ENCODE measurements at regions not wholly inside any gene's neighbourhood (a gene's known extent, or its start where the extent isn't known, plus 50 kb on each side); places are given as distances from the start of the nearest gene placed in this dataset.

- peaks cover 23% of the 10 kb centered on the region for H3K4me1 ChIP-seq (ENCODE audit: control insufficient read depth, insufficient read depth, low read length)
- no peaks in the 10 kb centered on the region for H3K36me3 ChIP-seq (ENCODE audit: control insufficient read depth, insufficient read depth, low read length)
- DNase-seq (ENCODE audit: low read depth in 4 of 6, low spot score in 6 of 6) = no peak
- no peaks in the 10 kb centered on the region for H3K9me3 ChIP-seq (ENCODE audit: control insufficient read depth, insufficient read depth, low read length)
- no peak overlapping the region for H3K27ac ChIP-seq (ENCODE audit: low read depth, low read length)
- H3K27me3 ChIP-seq (ENCODE audit: control insufficient read depth, insufficient read depth, low read length) = no peaks in the 10 kb centered on the region
- no peak overlapping the region for H3K4me3 ChIP-seq (ENCODE audit: low read depth, low read length)
- 66% methylated on average over 6 of the region's 13 CpGs for WGBS (ENCODE audit: insufficient coverage)
Observed at GRCh38 chr9:91161465-91162300, 200.0 kb downstream of the AUH start.

- H3K27me3 ChIP-seq (ENCODE audit: control insufficient read depth, insufficient read depth, low read length) = no peaks in the 10 kb centered on the region
- no peak for DNase-seq (ENCODE audit: low read depth in 4 of 6, low spot score in 6 of 6)
- 58% methylated on average over 5 of the region's 5 CpGs for WGBS (ENCODE audit: insufficient coverage)
- H3K36me3 ChIP-seq (ENCODE audit: control insufficient read depth, insufficient read depth, low read length) = no peaks in the 10 kb centered on the region
- H3K9me3 ChIP-seq (ENCODE audit: control insufficient read depth, insufficient read depth, low read length) = no peaks in the 10 kb centered on the region
- no peak overlapping the region for H3K4me3 ChIP-seq (ENCODE audit: low read depth, low read length)
- H3K4me1 ChIP-seq (ENCODE audit: control insufficient read depth, insufficient read depth, low read length) = peaks cover 23% of the 10 kb centered on the region
- no peak overlapping the region for H3K27ac ChIP-seq (ENCODE audit: low read depth, low read length)
Observed at GRCh38 chr9:91162311-91162710, 199.4 kb downstream of the AUH start.

GRCh38 chr9:91162784-91163443 lies 198.8 kb downstream of the AUH start:
- WGBS (ENCODE audit: insufficient coverage) = 72% methylated on average over 15 of the region's 16 CpGs
- Histone ChIP-seq H3K27ac (ENCODE audit: low read depth, low read length) (no peak overlapping the region), H3K36me3 (ENCODE audit: control insufficient read depth, insufficient read depth, low read length) (no peaks in the 10 kb centered on the region), H3K4me3 (ENCODE audit: low read depth, low read length) (no peak overlapping the region), H3K9me3 (ENCODE audit: control insufficient read depth, insufficient read depth, low read length) (no peaks in the 10 kb centered on the region), H3K4me1 (ENCODE audit: control insufficient read depth, insufficient read depth, low read length) (peaks cover 23% of the 10 kb centered on the region), H3K27me3 (ENCODE audit: control insufficient read depth, insufficient read depth, low read length) (no peaks in the 10 kb centered on the region)
- peak in 1 of 6 donors; percentile 22 for DNase-seq (ENCODE audit: low read depth in 4 of 6, low spot score in 6 of 6)

- H3K4me1 ChIP-seq (ENCODE audit: control insufficient read depth, insufficient read depth, low read length) = peaks cover 23% of the 10 kb centered on the region
- WGBS (ENCODE audit: insufficient coverage) = 97% methylated on average over 3 of the region's 8 CpGs
- H3K27ac ChIP-seq (ENCODE audit: low read depth, low read length) = no peak overlapping the region
Observed at GRCh38 chr9:91163444-91163772, 198.3 kb downstream of the AUH start.

GRCh38 chr9:91163773-91164471 lies 197.8 kb downstream of the AUH start:
- DNase-seq (ENCODE audit: low read depth in 4 of 6, low spot score in 6 of 6) = no peak
- Histone ChIP-seq H3K9me3 (ENCODE audit: control insufficient read depth, insufficient read depth, low read length) (no peaks in the 10 kb centered on the region), H3K36me3 (ENCODE audit: control insufficient read depth, insufficient read depth, low read length) (no peaks in the 10 kb centered on the region), H3K4me1 (ENCODE audit: control insufficient read depth, insufficient read depth, low read length) (peaks cover 23% of the 10 kb centered on the region), H3K27me3 (ENCODE audit: control insufficient read depth, insufficient read depth, low read length) (no peaks in the 10 kb centered on the region), H3K4me3 (ENCODE audit: low read depth, low read length) (no peak overlapping the region), H3K27ac (ENCODE audit: low read depth, low read length) (no peak overlapping the region)
- 92% methylated on average over 16 of the region's 17 CpGs for WGBS (ENCODE audit: insufficient coverage)

More at GRCh38 chr9:91163444-91163772, 198.3 kb downstream of the AUH start:
- no peak for DNase-seq (ENCODE audit: low read depth in 4 of 6, low spot score in 6 of 6)
- Histone ChIP-seq H3K4me3 (ENCODE audit: low read depth, low read length) (no peak overlapping the region), H3K9me3 (ENCODE audit: control insufficient read depth, insufficient read depth, low read length) (no peaks in the 10 kb centered on the region), H3K27me3 (ENCODE audit: control insufficient read depth, insufficient read depth, low read length) (no peaks in the 10 kb centered on the region), H3K36me3 (ENCODE audit: control insufficient read depth, insufficient read depth, low read length) (no peaks in the 10 kb centered on the region)

Data from spinal cord (tissue), 9 donors.